ENCODE measurements at regions not wholly inside any gene's neighbourhood (a gene's known extent, or its start where the extent isn't known, plus 50 kb on each side); places are given as distances from the start of the nearest gene placed in this dataset.
"Not testable (repeated sequence)": the region's sequence is repeated elsewhere in the genome, so short reads cannot be mapped to it uniquely, and the experiment has no call there.

GRCh38 chr3:5357089-5357488 is 169.6 kb downstream of the EDEM1 start:
- DNase-seq (ENCODE audit: low read depth) = no peak

- no peak for DNase-seq (ENCODE audit: low read depth)
These were observed 171.4 kb downstream of the EDEM1 start for GRCh38 chr3:5358911-5359310.

- DNase-seq (ENCODE audit: low read depth) = no peak
These were observed 172.9 kb downstream of the EDEM1 start for GRCh38 chr3:5360453-5360852.

GRCh38 chr3:5366746-5367145 is 179.2 kb downstream of the EDEM1 start:
- DNase-seq (ENCODE audit: low read depth) = no peak

- DNase-seq (ENCODE audit: low read depth) = not testable (repeated sequence)
These were observed 184.0 kb downstream of the EDEM1 start for GRCh38 chr3:5371555-5371954.

GRCh38 chr3:5376761-5377160 is 189.3 kb downstream of the EDEM1 start:
- no peak for DNase-seq (ENCODE audit: low read depth)

- not testable (repeated sequence) for DNase-seq (ENCODE audit: low read depth)
These were observed 191.8 kb downstream of the EDEM1 start for GRCh38 chr3:5379266-5379665.

GRCh38 chr3:5383486-5384263 is 196.2 kb downstream of the EDEM1 start:
- DNase-seq (ENCODE audit: low read depth) = not testable (repeated sequence)

GRCh38 chr3:5384557-5385236 is 197.2 kb downstream of the EDEM1 start:
- DNase-seq (ENCODE audit: low read depth) = no peak

- no peak for DNase-seq (ENCODE audit: low read depth)
These were observed 200.6 kb downstream of the EDEM1 start for GRCh38 chr3:5388091-5388490.

- DNase-seq (ENCODE audit: low read depth) = no peak
These were observed 201.6 kb downstream of the EDEM1 start for GRCh38 chr3:5389057-5389456.

GRCh38 chr3:5390221-5390620 is 202.7 kb downstream of the EDEM1 start:
- DNase-seq (ENCODE audit: low read depth) = no peak

- no peak for DNase-seq (ENCODE audit: low read depth)
These were observed 203.6 kb downstream of the EDEM1 start for GRCh38 chr3:5390936-5391625.

GRCh38 chr3:5401002-5401401 is 213.5 kb downstream of the EDEM1 start:
- no peak for DNase-seq (ENCODE audit: low read depth)

- no peak for DNase-seq (ENCODE audit: low read depth)
These were observed 217.2 kb downstream of the EDEM1 start for GRCh38 chr3:5404718-5405117.

- no peak for DNase-seq (ENCODE audit: low read depth)
These were observed 224.3 kb downstream of the EDEM1 start for GRCh38 chr3:5411786-5412185.

- no peak for DNase-seq (ENCODE audit: low read depth)
These were observed 235.6 kb downstream of the EDEM1 start for GRCh38 chr3:5423076-5423475.

- no peak for DNase-seq (ENCODE audit: low read depth)
These were observed 236.0 kb downstream of the EDEM1 start for GRCh38 chr3:5423523-5423922.

- no peak for DNase-seq (ENCODE audit: low read depth)
These were observed 237.9 kb downstream of the EDEM1 start for GRCh38 chr3:5425371-5425770.

- peak; percentile 10 for DNase-seq (ENCODE audit: low read depth)
These were observed 238.8 kb downstream of the EDEM1 start for GRCh38 chr3:5426094-5426883.

- no peak for DNase-seq (ENCODE audit: low read depth)
These were observed 239.5 kb downstream of the EDEM1 start for GRCh38 chr3:5427021-5427420.

GRCh38 chr3:5427938-5428337 is 240.4 kb downstream of the EDEM1 start:
- no peak for DNase-seq (ENCODE audit: low read depth)

Data from fibroblast of the conjunctiva (primary cell).